NCI-H1694 (cell line): ENCODE measurements at regions not wholly inside any gene's neighbourhood (a gene's known extent, or its start where the extent isn't known, plus 50 kb on each side); places are given as distances from the start of the nearest gene placed in this dataset.

ENCODE experiments used
- DNase-seq: peaks from one replicate; lab custom pipeline; 2025; lab: John Stamatoyannopoulos, UW

GRCh38 chr15:70324001-70324974, 226.6 kb upstream of the TLE3 start:
- DNase-seq: no peak

- DNase-seq: no peak
Measured at GRCh38 chr15:70323111-70323851, 225.6 kb upstream of the TLE3 start.

GRCh38 chr15:70322051-70322668, 224.4 kb upstream of the TLE3 start:
- DNase-seq: no peak

- no peak for DNase-seq
Measured at GRCh38 chr15:70321172-70321819, 223.6 kb upstream of the TLE3 start.

GRCh38 chr15:70320482-70320881, 222.8 kb upstream of the TLE3 start:
- DNase-seq: no peak

GRCh38 chr15:70320077-70320476, 222.4 kb upstream of the TLE3 start:
- DNase-seq: no peak

GRCh38 chr15:70319466-70319865, 221.7 kb upstream of the TLE3 start:
- no peak for DNase-seq

GRCh38 chr15:70318594-70319465, 221.1 kb upstream of the TLE3 start:
- no peak for DNase-seq

DNA sequence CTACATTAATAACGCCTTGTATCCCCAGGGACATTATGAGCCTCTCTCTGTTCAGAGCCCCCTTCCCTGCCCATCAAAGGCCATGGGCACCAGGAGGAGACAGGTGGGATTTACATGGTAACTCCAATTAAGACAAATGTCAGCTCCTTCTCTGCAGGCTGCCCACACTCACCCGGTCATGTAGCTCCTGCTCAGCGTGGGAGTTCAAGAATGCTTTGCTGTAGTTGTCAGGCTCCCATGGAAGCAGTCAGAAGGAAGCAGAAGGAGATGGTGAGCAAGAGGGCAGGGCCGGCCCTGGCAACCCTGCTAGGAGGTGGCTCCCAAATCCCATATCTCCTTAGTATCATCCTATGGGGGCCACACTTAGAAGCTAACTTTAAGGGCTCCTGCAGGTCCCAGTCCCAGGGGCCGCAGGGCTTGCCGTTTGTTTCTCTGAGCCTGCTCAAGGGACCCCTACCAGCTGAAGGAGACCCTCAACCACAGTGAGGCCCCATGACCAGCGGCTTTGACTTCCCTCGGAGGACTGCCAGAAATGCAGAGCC, 218.4 kb upstream of the TLE3 start:
- no peak for DNase-seq

DNA sequence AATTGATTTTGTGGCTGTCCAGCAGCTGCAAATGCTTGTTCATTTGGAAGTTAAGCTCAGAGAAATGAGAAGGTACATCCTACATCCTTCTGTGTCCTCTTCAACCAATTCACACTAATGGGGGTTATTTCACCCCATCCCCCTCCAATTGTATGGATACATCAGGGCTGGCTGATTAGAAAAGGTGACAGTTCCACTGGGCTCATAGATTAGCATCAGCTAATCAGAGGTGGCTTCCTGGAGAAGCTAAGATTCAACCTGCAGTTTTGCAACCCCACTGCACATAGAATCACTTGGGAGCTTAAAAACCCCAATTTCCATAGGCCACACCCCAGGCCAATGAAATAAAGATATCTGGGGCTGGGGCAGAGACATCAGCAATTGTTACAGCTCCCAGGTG, 217.7 kb upstream of the TLE3 start:
- no peak for DNase-seq

- DNase-seq: no peak
Measured at GRCh38 chr15:70314688-70315087, 217.0 kb upstream of the TLE3 start.

DNA sequence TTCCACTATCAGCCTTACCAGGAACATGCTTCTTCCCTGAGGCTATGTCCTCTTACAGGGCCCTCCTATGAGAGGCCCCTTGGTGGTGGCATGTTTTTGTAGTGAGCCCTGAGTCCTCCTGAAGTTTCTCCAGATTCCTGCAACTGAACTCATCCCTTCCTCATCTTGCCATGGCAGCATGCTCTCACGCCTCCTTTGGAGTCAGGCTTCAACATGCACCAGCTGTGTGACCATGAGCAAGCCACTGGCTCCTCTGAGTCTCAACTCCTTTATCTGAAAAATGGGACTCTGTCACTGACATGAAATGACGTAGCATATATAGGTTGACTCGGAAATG, 216.3 kb upstream of the TLE3 start:
- DNase-seq: no peak

DNA sequence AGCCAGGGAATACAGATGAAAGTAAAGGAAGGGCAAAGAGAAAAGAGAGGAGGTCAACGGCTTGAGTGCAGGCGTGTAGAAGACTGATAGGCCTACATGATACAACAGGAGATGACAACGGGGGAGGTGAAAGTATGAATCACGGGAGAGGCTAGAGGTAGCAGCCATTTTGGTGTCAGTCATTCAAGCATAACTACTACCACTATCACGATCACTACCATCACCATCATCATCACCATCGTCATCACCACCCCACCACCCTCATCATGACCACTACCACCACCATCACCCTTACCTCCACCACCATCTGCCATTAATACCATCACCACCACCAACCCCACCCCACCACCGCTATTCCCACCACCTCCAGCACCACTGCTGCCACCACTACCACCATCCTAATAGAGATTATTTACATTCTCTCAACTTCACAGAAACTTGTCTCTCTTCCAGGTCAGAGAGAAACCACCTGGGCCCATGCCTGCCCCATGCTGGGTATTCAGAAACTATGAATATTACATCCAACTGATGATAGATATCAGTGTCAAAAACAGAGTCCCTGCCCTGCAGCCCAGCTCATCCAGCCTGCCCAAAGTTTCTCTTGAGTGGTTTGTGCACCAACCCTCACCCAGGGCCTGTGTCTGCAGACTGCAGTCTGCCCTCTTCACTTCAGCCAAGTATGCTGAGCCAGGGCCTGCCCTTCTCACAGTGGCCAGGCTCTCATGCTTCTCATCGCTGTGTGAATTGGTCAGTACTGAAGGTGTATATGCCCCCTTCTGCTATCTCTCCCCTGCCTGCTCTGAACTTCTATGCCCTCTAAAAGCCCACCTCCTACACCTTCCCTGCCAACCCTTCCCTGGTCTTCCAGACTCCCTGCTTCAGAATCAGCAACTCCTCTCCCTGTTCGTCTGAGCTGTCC, 215.6 kb upstream of the TLE3 start:
- no peak for DNase-seq

GRCh38 chr15:70311821-70312220, 214.1 kb upstream of the TLE3 start:
- no peak for DNase-seq

- DNase-seq: no peak
Measured at GRCh38 chr15:70309716-70310115, 212.0 kb upstream of the TLE3 start.

DNA sequence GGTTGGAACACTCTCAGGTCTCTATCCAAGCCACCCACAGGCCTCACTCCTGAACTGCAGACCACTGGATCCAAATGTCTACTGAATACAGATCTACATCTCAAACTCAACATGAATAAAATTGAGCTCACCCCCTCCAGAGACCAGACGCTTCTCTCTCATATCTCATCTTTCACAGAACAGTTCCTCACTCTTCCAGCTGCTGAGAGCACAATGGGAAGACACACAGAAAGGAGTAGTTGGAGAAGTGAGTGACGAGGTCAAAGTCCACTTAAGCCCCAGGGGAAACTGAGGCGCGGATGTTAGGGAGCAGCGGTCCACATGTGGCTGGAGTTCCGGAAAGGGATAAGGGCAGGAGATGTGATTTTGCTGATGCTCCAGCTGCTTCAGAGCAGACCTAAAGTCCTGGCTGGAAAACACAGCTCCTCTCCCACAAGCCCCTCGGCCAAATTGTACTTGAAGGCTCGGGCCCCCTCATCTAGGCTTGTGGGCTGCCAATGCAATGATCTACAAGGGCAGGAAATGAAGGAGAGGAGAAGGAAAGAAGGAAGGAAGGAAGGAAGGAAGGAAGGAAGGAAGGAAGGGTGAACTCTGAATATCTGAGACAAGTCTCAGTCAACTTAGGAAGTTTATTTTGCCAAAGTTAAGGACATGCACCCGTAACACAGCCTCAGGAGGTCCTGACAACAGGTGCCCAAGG, 211.2 kb upstream of the TLE3 start:
- DNase-seq: no peak

DNA sequence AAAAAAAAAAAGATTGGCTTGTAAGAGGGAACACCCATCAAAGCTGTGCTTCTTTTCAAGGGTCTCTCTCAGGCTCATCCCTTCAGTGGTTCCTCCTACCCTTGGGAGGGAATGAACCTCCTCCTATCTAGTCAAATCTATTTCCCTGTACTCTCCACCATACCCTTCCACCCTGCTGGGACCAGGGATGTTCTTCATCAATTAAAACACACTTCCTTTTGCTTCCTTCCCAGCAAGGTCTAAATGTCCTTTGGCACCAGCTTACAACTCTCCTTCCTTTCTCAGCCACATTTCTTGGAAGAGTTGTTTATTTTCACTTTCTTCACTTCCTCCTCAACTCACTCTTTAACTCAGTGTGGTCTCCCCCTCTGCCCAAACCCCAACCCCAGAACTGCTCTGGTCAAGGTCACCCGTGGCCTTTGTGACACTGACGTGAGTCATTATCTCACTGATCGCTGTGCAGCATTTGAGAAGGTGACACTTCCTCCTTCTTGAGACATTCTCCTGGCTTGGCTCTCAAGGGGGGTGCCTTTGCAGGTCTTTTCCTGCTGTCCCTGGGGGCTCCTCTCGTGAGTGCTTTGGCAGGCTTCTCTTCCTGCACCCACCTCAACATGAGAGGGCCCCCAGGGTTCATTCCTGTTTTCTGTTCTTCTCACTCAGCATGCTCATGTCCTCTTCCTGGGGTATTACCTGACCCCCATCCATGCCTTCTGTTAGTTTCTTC, 210.5 kb upstream of the TLE3 start:
- DNase-seq: no peak

GRCh38 chr15:70306582-70306981, 208.9 kb upstream of the TLE3 start:
- DNase-seq: no peak

GRCh38 chr15:70306081-70306480, 208.4 kb upstream of the TLE3 start:
- no peak for DNase-seq
